CD14-positive monocyte (primary cell): ENCODE measurements at regions not wholly inside any gene's neighbourhood (a gene's known extent, or its start where the extent isn't known, plus 50 kb on each side); places are given as distances from the start of the nearest gene placed in this dataset.

Experiments used
- DNase-seq, 3 donors: peaks; one replicate each; pipeline ENCODE4 v3.0.0-alpha.2; 2011 to 2022
- H2AFZ ChIP-seq: 2 replicates; pipeline ENCODE4 v1.6.0; 2012; ENCODE audit warnings: mild to moderate bottlenecking, low read depth, low read length, inconsistent platforms; ENCODE audit not compliant: insufficient read depth, poor library complexity, severe bottlenecking
- H3K27ac ChIP-seq, 2 donors: 1 replicate in 1 of 2; 2 replicates in 1 of 2; pipeline ENCODE4 v1.5.1; 2012 to 2013; ENCODE audit warnings: low read length in 2 of 2, control low read depth in 1 of 2, inconsistent platforms in 1 of 2, low read depth in 1 of 2, mild to moderate bottlenecking in 1 of 2
- H3K27me3 ChIP-seq, 2 donors: one replicate each; pipeline versions ENCODE4 v1.6.0 to v1.6.1; 2011 to 2013; ENCODE audit warnings: low read length in 2 of 2; ENCODE audit not compliant: control insufficient read depth in 2 of 2, insufficient read depth in 2 of 2
- H3K36me3 ChIP-seq, 2 donors: replicated peaks in 1 of 2; 1 replicate in 1 of 2; 2 replicates in 1 of 2; pipeline versions ENCODE4 v1.5.1 to v1.6.1; 2012 to 2013; ENCODE audit warnings: low read length in 2 of 2, control low read depth in 1 of 2, inconsistent platforms in 1 of 2, mild to moderate bottlenecking in 1 of 2; ENCODE audit not compliant: insufficient read depth in 2 of 2, control insufficient read depth in 1 of 2
- H3K4me1 ChIP-seq, 2 donors: 1 replicate in 1 of 2; 2 replicates in 1 of 2; pipeline versions ENCODE4 v1.5.1 to v1.6.1; 2012 to 2013; ENCODE audit warnings: low read length in 2 of 2, control low read depth in 1 of 2, inconsistent platforms in 1 of 2, mild to moderate bottlenecking in 1 of 2, moderate library complexity in 1 of 2; ENCODE audit not compliant: insufficient read depth in 2 of 2, control insufficient read depth in 1 of 2
- H3K4me2 ChIP-seq: replicated peaks from 2 replicates; pipeline ENCODE3; 2012; ENCODE audit warnings: low read length, moderate library complexity, mild to moderate bottlenecking; ENCODE audit not compliant: poor library complexity, severe bottlenecking; ENCODE audit errors: extremely low read depth
- H3K4me3 ChIP-seq, 3 experiments: fragments of 200-600 bp in 1 of 3; sonication (generic) in 1 of 3; replicated peaks in 1 of 3; 1 replicate in 2 of 3; 2 replicates in 1 of 3; pipeline ENCODE4 v1.5.1; 2011 to 2013; ENCODE audit warnings: low read length in 3 of 3, mild to moderate bottlenecking in 3 of 3, control low read depth in 2 of 3, low read depth in 2 of 3, inconsistent platforms in 1 of 3, moderate library complexity in 1 of 3
- H3K79me2 ChIP-seq: 2 replicates; pipeline ENCODE4 v1.6.0; 2012; ENCODE audit warnings: mild to moderate bottlenecking, control low read depth, inconsistent platforms, low read length, moderate library complexity; ENCODE audit not compliant: insufficient read depth
- H3K9ac ChIP-seq: 2 replicates; pipeline ENCODE4 v1.6.0; 2017; ENCODE audit warnings: low read length, mild to moderate bottlenecking; ENCODE audit not compliant: insufficient read depth, poor library complexity, severe bottlenecking
- H3K9me3 ChIP-seq, 2 donors: replicated peaks in 1 of 2; 1 replicate in 1 of 2; 2 replicates in 1 of 2; pipeline versions ENCODE4 v1.5.1 to v1.6.1; 2012 to 2013; ENCODE audit warnings: low read length in 2 of 2, control low read depth in 1 of 2; ENCODE audit not compliant: control insufficient read depth in 1 of 2, insufficient read depth in 1 of 2
- H4K20me1 ChIP-seq: 2 replicates; pipeline ENCODE4 v1.6.0; 2012; ENCODE audit warnings: mild to moderate bottlenecking, low read length, control low read depth, moderate library complexity; ENCODE audit not compliant: insufficient read depth
- H3K27ac Mint-ChIP-seq, 7 donors: one replicate each; pipeline ENCODE4 v1.8.0; 2020; ENCODE audit warnings: mild to moderate bottlenecking in 7 of 7, mixed read lengths in 7 of 7, moderate library complexity in 6 of 7, inconsistent platforms in 2 of 7
- H3K27me3 Mint-ChIP-seq, 3 donors: one replicate each; pipeline ENCODE4 v1.8.0; 2021 to 2022; ENCODE audit warnings: low read depth in 3 of 3, mild to moderate bottlenecking in 3 of 3, mixed read lengths in 3 of 3, moderate library complexity in 3 of 3, inconsistent platforms in 1 of 3
- H3K36me3 Mint-ChIP-seq, 2 donors: one replicate each; pipeline ENCODE4 v1.8.0; 2020; ENCODE audit warnings: mixed read lengths in 2 of 2, inconsistent platforms in 1 of 2, mild to moderate bottlenecking in 1 of 2
- H3K4me1 Mint-ChIP-seq: one replicate; pipeline ENCODE4 v1.8.0; 2020; ENCODE audit warnings: mild to moderate bottlenecking, mixed read lengths
- H3K4me3 Mint-ChIP-seq, 2 donors: one replicate each; pipeline ENCODE4 v1.8.0; 2020; ENCODE audit warnings: mild to moderate bottlenecking in 2 of 2, mixed read lengths in 2 of 2, moderate library complexity in 1 of 2
- H3K9me3 Mint-ChIP-seq, 7 donors: one replicate each; pipeline ENCODE4 v1.8.0; 2020 to 2022; ENCODE audit warnings: mixed read lengths in 7 of 7, mild to moderate bottlenecking in 6 of 7, moderate library complexity in 6 of 7, inconsistent platforms in 2 of 7
- WGBS: methylation state at CpG from one replicate; pipeline ENCODE4 v1.1.5; 2013; ENCODE audit warnings: missing lambda C conversion rate; ENCODE audit not compliant: insufficient coverage; 5-methylcytosine and 5-hydroxymethylcytosine counted together
- intact Hi-C, 2 donors: fragments of 100-400 bp; cut with micrococcal nuclease; formaldehyde crosslinking; loops; one replicate each; pipeline versions ENCODE4 v1.15.0 to v1.15.1; 2023
- TF ChIP-seq, protein P1 (sequence below): fragments of 200-600 bp; IDR thresholded peaks from one replicate; pipeline ENCODE4 v1.8.0; 2022; ENCODE audit warnings: antibody characterized with exemption, mild to moderate bottlenecking

DNA sequence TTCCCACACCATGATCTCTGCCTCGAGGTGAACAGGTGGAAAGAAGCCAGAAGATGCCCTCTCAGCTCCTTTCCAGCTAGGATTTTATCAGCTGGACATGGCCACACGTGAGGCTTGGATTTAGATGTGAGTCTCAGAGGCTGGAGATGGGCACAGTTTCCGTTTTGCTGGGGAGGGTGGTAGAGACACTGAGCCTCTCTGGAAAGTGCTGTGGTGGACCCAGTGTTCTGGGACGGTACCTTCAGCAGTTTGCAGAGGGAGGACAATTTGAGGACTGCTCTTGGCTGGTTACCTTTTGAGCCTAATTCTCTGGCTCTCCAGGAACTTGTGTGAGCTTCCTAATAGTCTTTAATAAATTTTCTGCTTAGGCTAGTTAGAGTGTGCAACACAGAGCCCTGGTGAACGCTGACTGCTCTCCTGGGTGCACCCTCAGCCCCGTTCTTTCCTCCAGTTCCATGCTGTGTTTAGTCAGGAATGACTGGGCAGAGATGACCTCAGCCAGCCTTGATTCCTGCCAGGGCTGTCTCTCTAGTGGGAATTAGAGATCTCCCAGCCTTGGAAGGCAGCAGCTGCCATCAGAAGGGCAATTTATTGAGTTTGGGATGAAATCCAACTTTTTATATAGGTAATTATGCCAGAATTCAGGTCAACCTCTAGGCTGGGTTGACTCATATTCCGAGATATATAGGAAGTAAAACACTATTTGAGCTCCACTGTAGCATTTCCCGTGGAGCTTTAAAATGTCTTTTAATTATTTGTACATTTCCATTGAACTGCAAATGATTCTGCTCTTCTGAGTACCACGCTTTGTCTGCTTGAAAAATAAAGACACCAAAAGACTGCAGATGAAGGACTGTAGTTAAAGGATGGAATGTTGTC, 103.9 kb downstream of the GATA3 start:
- no peak overlapping the region for H3K4me3 Mint-ChIP-seq

DNA sequence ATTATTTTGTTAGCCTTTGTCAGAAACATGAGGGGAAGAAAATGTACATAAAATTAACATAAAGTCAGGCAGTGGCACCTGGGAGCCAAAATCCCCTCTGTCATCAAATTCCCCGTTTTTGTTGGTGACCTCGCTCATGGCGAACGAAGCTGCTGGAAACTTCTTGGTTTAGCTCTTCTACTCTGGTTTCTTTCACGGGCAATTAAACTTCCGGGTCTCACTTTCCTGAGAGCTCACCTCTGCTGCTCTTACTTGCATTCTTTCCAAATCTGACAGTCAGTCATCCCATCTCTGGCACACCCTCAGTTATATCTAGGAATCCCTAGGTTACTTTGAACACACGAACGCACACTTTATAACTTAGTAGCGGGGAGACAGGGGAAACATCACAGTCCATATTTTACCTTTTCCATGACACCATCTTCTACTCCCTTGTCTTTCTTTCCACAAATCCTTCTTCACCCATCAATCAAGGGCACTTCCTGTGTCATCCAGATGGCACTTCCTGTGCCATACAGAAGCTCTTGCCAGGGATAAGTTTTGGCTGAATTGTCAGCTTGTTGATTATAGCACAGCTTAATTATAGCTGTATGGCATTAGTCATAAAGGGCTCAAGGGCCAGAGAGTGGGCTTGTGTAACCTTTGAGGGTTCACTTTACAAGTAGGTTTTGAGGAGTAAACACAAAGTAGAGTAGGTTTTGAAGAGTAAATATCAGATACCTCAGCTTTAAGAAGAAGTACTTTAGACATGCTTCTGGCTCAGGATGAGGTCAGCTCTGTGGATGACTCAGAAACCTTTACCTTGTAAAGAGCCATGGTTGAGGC, 105.1 kb downstream of the GATA3 start:
- H3K4me3 ChIP-seq, result no peak overlapping the region
- intact Hi-C loops, result no loop called here
- no peak overlapping the region for H3K27ac ChIP-seq
- H4K20me1 ChIP-seq, result no peaks in the 10 kb centered on the region
- H3K4me3 Mint-ChIP-seq, result no peak overlapping the region
- no peaks in the 10 kb centered on the region for H3K4me1 ChIP-seq
- no peak overlapping the region for H3K27ac Mint-ChIP-seq
- H3K4me1 Mint-ChIP-seq, result no peaks in the 10 kb centered on the region
- H3K36me3 Mint-ChIP-seq, result no peaks in the 10 kb centered on the region
- H3K9me3 Mint-ChIP-seq, result peaks cover 0 to 11% (median 4%) of the 10 kb centered on the region in 7 donors
- H3K4me2 ChIP-seq, result no peak overlapping the region
- peaks cover 7 to 14% (median 8%) of the 10 kb centered on the region in 3 donors for H3K27me3 Mint-ChIP-seq
- DNase-seq, result no peak
- WGBS, result 98% methylated on average over 7 of the region's 9 CpGs
- H3K27me3 ChIP-seq, result no peaks in the 10 kb centered on the region
- H2AFZ ChIP-seq, result no peak overlapping the region
- H3K9ac ChIP-seq, result no peak overlapping the region
- no peaks in the 10 kb centered on the region for H3K79me2 ChIP-seq
- H3K36me3 ChIP-seq, result no peaks in the 10 kb centered on the region
- H3K9me3 ChIP-seq, result no peaks in the 10 kb centered on the region
- TF ChIP-seq, protein P1, sequence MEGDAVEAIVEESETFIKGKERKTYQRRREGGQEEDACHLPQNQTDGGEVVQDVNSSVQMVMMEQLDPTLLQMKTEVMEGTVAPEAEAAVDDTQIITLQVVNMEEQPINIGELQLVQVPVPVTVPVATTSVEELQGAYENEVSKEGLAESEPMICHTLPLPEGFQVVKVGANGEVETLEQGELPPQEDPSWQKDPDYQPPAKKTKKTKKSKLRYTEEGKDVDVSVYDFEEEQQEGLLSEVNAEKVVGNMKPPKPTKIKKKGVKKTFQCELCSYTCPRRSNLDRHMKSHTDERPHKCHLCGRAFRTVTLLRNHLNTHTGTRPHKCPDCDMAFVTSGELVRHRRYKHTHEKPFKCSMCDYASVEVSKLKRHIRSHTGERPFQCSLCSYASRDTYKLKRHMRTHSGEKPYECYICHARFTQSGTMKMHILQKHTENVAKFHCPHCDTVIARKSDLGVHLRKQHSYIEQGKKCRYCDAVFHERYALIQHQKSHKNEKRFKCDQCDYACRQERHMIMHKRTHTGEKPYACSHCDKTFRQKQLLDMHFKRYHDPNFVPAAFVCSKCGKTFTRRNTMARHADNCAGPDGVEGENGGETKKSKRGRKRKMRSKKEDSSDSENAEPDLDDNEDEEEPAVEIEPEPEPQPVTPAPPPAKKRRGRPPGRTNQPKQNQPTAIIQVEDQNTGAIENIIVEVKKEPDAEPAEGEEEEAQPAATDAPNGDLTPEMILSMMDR, result no peak

More for the DNA sequence above, 103.9 kb downstream of the GATA3 start:
- H3K27me3 ChIP-seq, result no peaks in the 10 kb centered on the region
- 81% methylated on average over 6 of the region's 9 CpGs for WGBS
- intact Hi-C loops, result no loop called here
- no peak overlapping the region for H2AFZ ChIP-seq
- no peak overlapping the region for H3K4me2 ChIP-seq
- no peak overlapping the region for H3K4me3 ChIP-seq
- no peaks in the 10 kb centered on the region for H3K9me3 ChIP-seq
- no peaks in the 10 kb centered on the region for H3K36me3 Mint-ChIP-seq
- H4K20me1 ChIP-seq, result no peaks in the 10 kb centered on the region
- peaks cover 0 to 7% (median 4%) of the 10 kb centered on the region in 7 donors for H3K9me3 Mint-ChIP-seq
- no peak overlapping the region for H3K27ac Mint-ChIP-seq
- no peaks in the 10 kb centered on the region for H3K36me3 ChIP-seq
- H3K27me3 Mint-ChIP-seq, result peaks cover 7 to 14% (median 10%) of the 10 kb centered on the region in 3 donors
- no peak overlapping the region for H3K9ac ChIP-seq
- no peak overlapping the region for H3K27ac ChIP-seq
- no peaks in the 10 kb centered on the region for H3K79me2 ChIP-seq
- H3K4me1 Mint-ChIP-seq, result no peaks in the 10 kb centered on the region
- DNase-seq, result no peak
- TF ChIP-seq, protein P1, result no peak
- H3K4me1 ChIP-seq, result no peaks in the 10 kb centered on the region
